ENCODE measurements at regions not wholly inside any gene's neighbourhood (a gene's known extent, or its start where the extent isn't known, plus 50 kb on each side); places are given as distances from the start of the nearest gene placed in this dataset.

DNA sequence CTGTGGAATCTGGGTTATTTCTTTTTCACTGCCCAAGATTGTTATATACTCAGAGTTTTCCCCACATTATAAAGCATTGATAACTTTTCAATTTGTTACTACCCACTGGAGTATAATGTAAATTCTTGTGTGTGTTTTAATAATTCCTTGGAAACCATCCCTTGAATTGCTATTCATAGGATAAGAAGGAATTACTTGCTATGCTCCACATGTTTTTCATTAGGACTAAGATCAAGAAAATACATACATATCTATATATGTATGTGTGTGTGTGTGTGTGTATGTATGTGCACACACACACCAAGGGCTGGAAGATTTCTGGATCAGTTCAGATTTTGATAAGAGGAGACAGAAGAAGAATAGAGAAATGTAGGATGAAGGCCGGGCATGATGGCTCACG lies 206.4 kb upstream of the JADE1 start:
- TF ChIP-seq, protein P1, sequence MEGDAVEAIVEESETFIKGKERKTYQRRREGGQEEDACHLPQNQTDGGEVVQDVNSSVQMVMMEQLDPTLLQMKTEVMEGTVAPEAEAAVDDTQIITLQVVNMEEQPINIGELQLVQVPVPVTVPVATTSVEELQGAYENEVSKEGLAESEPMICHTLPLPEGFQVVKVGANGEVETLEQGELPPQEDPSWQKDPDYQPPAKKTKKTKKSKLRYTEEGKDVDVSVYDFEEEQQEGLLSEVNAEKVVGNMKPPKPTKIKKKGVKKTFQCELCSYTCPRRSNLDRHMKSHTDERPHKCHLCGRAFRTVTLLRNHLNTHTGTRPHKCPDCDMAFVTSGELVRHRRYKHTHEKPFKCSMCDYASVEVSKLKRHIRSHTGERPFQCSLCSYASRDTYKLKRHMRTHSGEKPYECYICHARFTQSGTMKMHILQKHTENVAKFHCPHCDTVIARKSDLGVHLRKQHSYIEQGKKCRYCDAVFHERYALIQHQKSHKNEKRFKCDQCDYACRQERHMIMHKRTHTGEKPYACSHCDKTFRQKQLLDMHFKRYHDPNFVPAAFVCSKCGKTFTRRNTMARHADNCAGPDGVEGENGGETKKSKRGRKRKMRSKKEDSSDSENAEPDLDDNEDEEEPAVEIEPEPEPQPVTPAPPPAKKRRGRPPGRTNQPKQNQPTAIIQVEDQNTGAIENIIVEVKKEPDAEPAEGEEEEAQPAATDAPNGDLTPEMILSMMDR (IDR thresholded peaks at IDR 0.05) = no peak
- ATAC-seq (ENCODE audit: low FRiP score) = no peak
- no peak for DNase-seq (ENCODE audit: low spot score)

DNA sequence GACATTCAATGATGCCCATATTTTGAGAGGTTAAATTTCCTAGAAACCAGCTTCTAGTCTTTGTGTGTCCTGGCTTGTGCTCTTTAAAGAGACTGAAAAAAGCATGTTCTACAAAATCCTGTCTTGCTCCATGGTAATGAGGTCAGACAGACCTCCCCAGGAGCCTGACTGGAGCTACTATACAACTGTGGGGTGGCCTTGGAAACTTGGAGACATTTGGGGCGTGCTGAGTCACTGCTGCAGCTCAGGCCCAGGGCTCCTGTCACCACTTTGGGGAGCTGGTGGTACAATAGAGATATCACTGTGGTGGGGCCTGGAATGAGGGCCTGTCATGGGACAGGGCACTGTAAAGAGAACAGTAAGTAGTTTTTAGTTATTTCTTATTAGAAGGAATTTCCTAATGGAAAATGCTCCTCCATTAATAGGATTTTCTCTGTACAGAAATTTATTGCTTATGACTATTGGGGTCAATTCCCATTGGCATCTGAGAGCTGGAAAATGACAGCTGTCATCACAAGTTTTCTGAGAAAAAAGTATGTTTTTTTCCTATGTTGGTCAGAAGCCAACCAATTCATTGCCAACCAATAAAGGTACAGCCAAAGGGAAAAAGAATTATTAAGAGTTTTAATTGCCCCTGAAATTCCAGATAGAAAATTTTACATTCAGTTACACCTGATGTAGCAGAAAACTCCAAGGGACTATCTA lies 207.4 kb upstream of the JADE1 start:
- TF ChIP-seq, protein P1 (IDR thresholded peaks at IDR 0.05) = no peak
- ATAC-seq (ENCODE audit: low FRiP score) = no peak
- DNase-seq (ENCODE audit: low spot score) = no peak

- peak; percentile 22 for DNase-seq (ENCODE audit: low spot score)
- TF ChIP-seq, protein P1 (IDR thresholded peaks at IDR 0.05) = no peak
- peak; percentile 84 for ATAC-seq (ENCODE audit: low FRiP score)
These were observed 208.3 kb upstream of the JADE1 start for GRCh38 chr4:128600996-128601871.

DNA sequence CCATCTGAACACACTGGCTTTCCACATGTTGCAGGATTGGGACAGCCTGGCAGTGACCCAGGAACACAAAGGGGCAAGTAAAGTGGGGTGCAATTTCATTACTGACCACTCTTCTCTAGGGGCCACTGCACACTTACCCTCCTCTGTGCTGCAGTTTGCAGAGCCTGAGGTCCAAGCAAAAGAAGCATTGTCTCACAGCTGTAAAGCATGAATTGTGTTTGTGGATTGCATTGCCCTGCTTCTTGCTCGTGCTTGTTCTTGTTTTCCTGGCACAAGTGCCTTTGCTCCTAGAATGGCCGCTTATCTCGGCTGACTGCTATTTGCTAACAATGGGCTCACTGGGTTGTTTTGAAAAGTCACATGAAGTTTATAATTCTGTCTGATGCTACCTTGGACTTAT lies 209.1 kb upstream of the JADE1 start:
- DNase-seq (ENCODE audit: low spot score) (no peak), ATAC-seq (ENCODE audit: low FRiP score) (no peak)
- TF ChIP-seq, protein P1 (IDR thresholded peaks at IDR 0.05) = no peak

DNA sequence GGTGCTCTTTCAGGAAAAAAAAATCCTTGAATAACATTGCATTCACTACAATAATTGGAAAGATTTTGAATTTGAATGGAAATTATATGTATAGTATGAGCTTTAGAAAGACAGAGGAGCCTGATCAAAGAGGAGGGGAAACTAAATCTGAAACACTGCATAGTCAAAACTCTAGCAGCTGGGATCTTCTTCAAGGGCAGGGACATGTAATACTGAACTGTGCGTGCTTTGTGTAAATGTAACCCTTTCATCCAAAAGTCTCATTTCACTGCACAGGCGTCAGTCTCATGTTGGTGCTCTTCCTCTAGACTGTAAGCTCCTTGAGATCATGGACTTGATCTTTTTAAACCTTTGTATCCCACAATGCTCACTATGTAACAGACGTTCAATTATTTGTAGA lies 212.0 kb upstream of the JADE1 start:
- TF ChIP-seq, protein P1 (IDR thresholded peaks at IDR 0.05) = no peak
- no peak for DNase-seq (ENCODE audit: low spot score)
- ATAC-seq (ENCODE audit: low FRiP score) = no peak

DNA sequence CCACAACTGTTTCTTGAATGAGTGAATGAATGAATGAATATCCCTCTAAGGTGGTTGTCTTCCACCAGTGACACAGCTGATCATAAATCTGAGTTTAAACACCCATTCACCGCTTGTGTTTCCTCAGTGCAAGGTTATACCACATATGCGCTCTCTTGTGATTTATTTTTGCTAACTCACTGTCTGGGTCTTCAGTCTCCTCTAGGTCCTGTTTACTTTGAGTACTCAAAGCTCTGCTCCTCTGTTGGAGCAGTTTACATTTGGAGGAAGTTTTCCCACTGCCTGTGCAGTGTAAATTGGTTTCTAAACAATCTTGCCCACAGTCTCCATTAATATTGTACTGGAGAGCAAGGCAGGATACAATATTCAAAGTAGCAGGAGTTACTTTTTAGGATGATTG lies 212.6 kb upstream of the JADE1 start:
- ATAC-seq (ENCODE audit: low FRiP score) = no peak
- TF ChIP-seq, protein P1 (IDR thresholded peaks at IDR 0.05) = no peak
- DNase-seq (ENCODE audit: low spot score) = no peak

Data from omental fat pad (tissue), 3 donors.